Nephron (organoid): ENCODE measurements at regions not wholly inside any gene's neighbourhood (a gene's known extent, or its start where the extent isn't known, plus 50 kb on each side); places are given as distances from the start of the nearest gene placed in this dataset.
"Not testable (repeated sequence)": the region's sequence is repeated elsewhere in the genome, so short reads cannot be mapped to it uniquely, and the experiment has no call there.

Experiments used
- H3K27ac Mint-ChIP-seq, 3 experiments: 2 replicates each; pipeline ENCODE4 v1.8.0; 2020; ENCODE audit warnings: mixed read lengths in 3 of 3, mild to moderate bottlenecking in 2 of 3, moderate library complexity in 1 of 3
- H3K27me3 Mint-ChIP-seq: 2 replicates; pipeline ENCODE4 v1.8.0; 2021; ENCODE audit warnings: low read depth, mild to moderate bottlenecking, moderate library complexity, mixed read lengths
- H3K36me3 Mint-ChIP-seq: 2 replicates; pipeline ENCODE4 v1.8.0; 2020; ENCODE audit warnings: low read depth, mixed read lengths
- H3K4me1 Mint-ChIP-seq: 2 replicates; pipeline ENCODE4 v1.8.0; 2020; ENCODE audit warnings: mixed read lengths
- H3K4me3 Mint-ChIP-seq, 3 experiments: 2 replicates each; pipeline ENCODE4 v1.8.0; 2020; ENCODE audit warnings: mild to moderate bottlenecking in 3 of 3, mixed read lengths in 3 of 3, moderate library complexity in 2 of 3
- H3K9me3 Mint-ChIP-seq: 2 replicates; pipeline ENCODE4 v1.8.0; 2020; ENCODE audit warnings: mixed read lengths
- CTCF ChIP-seq, 3 experiments: fragments of 200-600 bp; sonication (generic); IDR thresholded peaks; one replicate each; pipeline ENCODE4 v1.5.0; 2021; ENCODE audit warnings: antibody characterized with exemption in 3 of 3; ENCODE audit not compliant: unreplicated experiment in 3 of 3

- peaks cover 53% of the 10 kb centered on the region for H3K4me1 Mint-ChIP-seq
- no peak for TF ChIP-seq CTCF (IDR thresholded peaks at IDR 0.05; ENCODE audit: unreplicated experiment in 3 of 3)
- no peaks in the 10 kb centered on the region for H3K9me3 Mint-ChIP-seq
- H3K36me3 Mint-ChIP-seq, result no peaks in the 10 kb centered on the region
- peak overlapping the region in 1 of 3 experiments; percentile 41 for H3K4me3 Mint-ChIP-seq
- H3K27me3 Mint-ChIP-seq, result peaks cover 25% of the 10 kb centered on the region
- H3K27ac Mint-ChIP-seq, result peak overlapping the region in 2 of 3 experiments; percentile 19 to 60
Measured at GRCh38 chr6:44000164-44000842, 126.9 kb downstream of the MRPL14 start.

DNA sequence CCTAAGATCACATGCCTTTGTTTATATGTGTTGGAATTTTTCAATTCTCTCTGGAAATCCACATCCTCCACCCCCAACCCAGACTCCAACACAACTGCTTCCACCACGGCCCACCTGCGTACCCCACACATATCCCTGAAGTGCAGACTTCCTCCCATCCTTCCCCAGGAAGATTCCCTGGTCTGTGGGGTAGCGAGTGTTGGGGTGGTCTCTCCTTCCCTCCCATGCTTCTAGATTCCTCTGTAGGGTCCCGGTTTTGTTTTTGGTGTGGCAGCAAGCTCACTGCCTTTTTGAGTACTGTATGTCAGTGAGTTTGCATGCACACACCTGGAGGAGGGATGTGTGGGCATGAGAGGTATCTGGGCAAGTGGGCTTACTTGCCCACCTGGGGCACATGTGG lies 127.6 kb downstream of the MRPL14 start:
- no peaks in the 10 kb centered on the region for H3K36me3 Mint-ChIP-seq
- no peak overlapping the region for H3K4me3 Mint-ChIP-seq
- H3K9me3 Mint-ChIP-seq, result no peaks in the 10 kb centered on the region
- peaks cover 48% of the 10 kb centered on the region for H3K4me1 Mint-ChIP-seq
- H3K27ac Mint-ChIP-seq, result peak overlapping the region; percentile 16 to 19 (median 19)
- TF ChIP-seq CTCF (IDR thresholded peaks at IDR 0.05; ENCODE audit: unreplicated experiment in 3 of 3), result no peak
- H3K27me3 Mint-ChIP-seq, result peaks cover 21% of the 10 kb centered on the region

DNA sequence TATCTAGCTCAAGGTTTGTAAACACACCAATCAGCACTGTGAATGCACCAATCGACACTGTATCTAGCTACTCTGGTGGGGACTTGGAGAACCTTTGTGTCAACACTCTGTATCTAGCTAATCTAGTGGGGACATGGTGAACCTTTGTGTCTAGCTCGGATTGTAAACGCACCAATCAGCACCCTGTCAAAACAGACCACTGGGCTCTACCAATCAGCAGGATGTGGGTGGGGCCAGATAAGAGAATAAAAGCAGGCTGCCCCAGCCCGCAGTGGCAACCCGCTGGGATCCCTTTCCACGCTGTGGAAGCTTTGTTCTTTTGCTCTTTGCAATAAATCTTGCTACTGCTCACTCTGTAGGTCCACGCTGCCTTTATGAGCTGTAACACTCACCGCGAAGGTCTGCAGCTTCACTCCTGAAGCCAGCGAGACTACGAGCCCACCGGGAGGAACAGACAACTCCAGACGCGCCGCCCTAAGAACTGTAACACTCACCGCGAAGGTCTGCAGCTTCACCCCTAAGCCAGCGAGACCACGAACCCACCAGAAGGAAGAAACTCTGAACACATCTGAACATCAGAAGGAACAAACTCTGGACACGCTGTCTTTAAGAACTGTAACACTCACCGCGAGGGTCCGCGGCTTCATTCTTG lies 128.5 kb downstream of the MRPL14 start:
- peak overlapping the region; percentile 45 to 76 (median 63) for H3K27ac Mint-ChIP-seq
- peaks cover 48% of the 10 kb centered on the region for H3K4me1 Mint-ChIP-seq
- not testable (repeated sequence) for H3K36me3 Mint-ChIP-seq, H3K9me3 Mint-ChIP-seq
- peak overlapping the region in 2 of 3 experiments; percentile 26 to 41 for H3K4me3 Mint-ChIP-seq
- H3K27me3 Mint-ChIP-seq, result peaks cover 15% of the 10 kb centered on the region

GRCh38 chr6:43997990-43998585 lies 129.2 kb downstream of the MRPL14 start:
- peaks cover 45% of the 10 kb centered on the region for H3K4me1 Mint-ChIP-seq
- H3K36me3 Mint-ChIP-seq, H3K9me3 Mint-ChIP-seq, H3K27me3 Mint-ChIP-seq, H3K4me3 Mint-ChIP-seq, H3K27ac Mint-ChIP-seq: not testable (repeated sequence)

DNA sequence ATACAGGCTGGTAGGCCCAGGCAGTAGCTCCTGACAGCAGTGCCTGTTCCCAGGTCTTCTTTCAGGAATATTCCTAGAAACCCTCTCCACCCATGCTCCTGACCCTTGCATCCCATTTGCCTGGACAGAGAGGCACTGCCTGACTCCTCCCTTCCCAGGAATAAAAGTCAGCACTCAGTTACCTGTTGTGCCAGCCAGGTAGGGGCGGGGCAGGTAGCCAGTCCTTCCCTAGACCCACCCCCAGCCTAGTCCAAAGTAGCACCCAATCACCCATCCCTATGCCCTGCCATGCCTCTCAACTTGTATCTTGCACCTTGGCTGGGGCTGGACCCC lies 129.9 kb downstream of the MRPL14 start:
- TF ChIP-seq CTCF (IDR thresholded peaks at IDR 0.05; ENCODE audit: unreplicated experiment in 3 of 3), result no peak
- Mint-ChIP-seq H3K9me3 (no peaks in the 10 kb centered on the region), H3K36me3 (no peaks in the 10 kb centered on the region), H3K27me3 (peaks cover 7% of the 10 kb centered on the region), H3K27ac (peak overlapping the region in 1 of 3 experiments; percentile 15), H3K4me1 (peaks cover 51% of the 10 kb centered on the region), H3K4me3 (no peak overlapping the region)

- H3K36me3 Mint-ChIP-seq, result no peaks in the 10 kb centered on the region
- peak overlapping the region in 2 of 3 experiments; percentile 15 to 64 for H3K27ac Mint-ChIP-seq
- peaks cover 8% of the 10 kb centered on the region for H3K27me3 Mint-ChIP-seq
- H3K4me3 Mint-ChIP-seq, result no peak overlapping the region
- no peaks in the 10 kb centered on the region for H3K9me3 Mint-ChIP-seq
- no peak for TF ChIP-seq CTCF (IDR thresholded peaks at IDR 0.05; ENCODE audit: unreplicated experiment in 3 of 3)
- H3K4me1 Mint-ChIP-seq, result peaks cover 56% of the 10 kb centered on the region
Measured at GRCh38 chr6:43996618-43997344, 130.5 kb downstream of the MRPL14 start.
